HG03432 (cell line): ENCODE measurements at regions not wholly inside any gene's neighbourhood (a gene's known extent, or its start where the extent isn't known, plus 50 kb on each side); places are given as distances from the start of the nearest gene placed in this dataset.

Experiments used
- ATAC-seq: cut with Tn5 transposase; IDR thresholded peaks from one replicate; pipeline ENCODE4 v1.9.1; 2021; ENCODE audit warnings: mild to moderate bottlenecking, moderate library complexity; ENCODE audit not compliant: unreplicated experiment

- no peak for ATAC-seq
These were observed 1866.1 kb upstream of the NUDT12 start for GRCh38 chr5:105428451-105429380.

DNA sequence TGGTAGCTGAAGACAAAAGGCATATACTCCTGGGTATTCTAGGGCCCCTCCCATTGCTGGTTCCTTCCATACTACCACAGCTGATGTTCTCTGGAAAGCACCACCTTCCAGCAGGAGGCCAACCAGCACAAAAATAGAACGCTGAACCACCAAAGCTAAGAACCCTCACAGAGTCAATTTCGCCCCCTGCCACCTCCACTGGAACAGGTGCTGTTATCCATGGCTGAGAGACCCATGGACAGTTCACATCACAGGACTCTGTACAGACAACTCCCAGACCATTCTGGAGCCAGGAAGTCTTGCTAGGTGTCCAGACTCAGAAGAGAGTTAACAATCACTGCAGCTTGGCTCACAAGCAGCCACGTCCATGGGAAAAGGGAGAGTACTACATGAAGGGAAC lies 1851.5 kb upstream of the NUDT12 start:
- no peak for ATAC-seq

GRCh38 chr5:105413406-105413990 lies 1850.9 kb upstream of the NUDT12 start:
- no peak for ATAC-seq

DNA sequence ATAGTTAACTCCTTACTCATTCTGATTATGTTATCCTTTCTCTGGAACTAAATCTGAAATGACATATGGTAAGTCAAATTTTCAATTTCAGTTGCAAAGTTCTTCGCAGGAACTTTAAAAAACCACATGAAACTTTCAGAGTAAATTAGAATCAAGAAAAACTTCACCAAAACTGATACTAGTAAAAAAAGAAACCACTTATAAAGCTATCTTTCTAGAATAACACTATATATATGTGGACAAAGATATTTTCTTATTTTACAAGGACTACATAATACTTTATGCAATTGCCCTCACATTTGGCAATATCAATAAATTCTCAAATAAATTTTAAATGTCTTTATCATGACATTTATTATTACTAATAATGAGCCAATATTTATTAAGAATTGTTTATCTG lies 1847.1 kb upstream of the NUDT12 start:
- ATAC-seq, result no peak

DNA sequence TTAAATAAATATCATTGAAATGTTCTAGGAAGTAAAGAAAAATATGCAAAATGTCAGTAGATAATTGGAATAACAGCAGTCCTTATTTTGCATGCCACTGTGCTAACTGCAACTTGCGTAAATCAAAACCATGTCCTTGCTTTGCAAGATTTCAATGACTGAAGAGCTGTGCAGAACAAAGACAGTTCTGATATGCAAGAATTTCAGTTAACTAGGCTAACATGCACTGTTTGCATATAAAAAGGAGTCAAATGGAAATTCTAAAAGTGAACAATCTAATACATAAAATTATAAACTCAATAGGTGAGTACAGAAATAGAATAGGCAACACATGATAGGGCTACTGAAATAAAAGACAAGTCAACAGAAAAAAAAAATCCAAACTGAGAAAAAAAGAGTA lies 1844.6 kb upstream of the NUDT12 start:
- no peak for ATAC-seq

DNA sequence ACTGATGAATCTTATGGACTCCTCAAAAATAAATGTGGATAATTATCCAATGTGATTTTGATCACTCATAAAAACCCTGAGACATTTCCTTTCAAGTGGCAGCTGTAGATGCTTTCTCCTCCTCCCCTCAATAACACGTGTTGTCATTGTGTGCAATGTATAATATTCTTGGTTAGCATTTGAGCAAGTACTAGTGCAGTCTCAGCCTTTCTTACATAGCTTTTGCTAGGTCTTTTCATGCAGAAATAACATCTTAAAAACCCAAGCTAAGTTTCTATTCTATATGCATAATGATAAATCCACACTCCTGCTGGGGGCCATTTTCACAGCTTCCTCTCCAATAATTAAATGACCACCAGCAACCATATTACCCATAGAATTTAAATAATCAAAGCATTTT lies 1835.2 kb upstream of the NUDT12 start:
- ATAC-seq, result no peak

DNA sequence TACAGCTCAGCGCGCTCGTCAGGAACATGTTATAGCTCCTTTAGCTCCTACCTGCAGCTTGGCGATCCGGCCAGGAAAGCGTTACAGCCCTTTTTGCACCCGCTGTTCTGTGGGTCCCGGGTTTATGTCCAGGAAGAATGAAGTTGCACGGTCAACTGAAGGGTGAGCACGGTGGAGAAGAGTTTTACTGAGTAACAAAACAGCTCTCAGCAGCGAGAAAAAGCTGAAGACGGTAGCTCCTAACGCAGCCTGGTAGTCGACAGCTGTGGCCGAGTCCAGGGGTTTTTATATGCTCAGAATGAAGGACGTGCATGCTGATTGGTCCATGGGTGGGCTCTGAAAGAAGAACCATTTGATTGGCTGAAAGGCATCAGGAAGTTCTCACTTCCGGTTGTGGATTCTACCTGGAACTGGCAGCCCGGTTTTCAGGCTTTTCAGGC lies 1830.1 kb upstream of the NUDT12 start:
- no peak for ATAC-seq

DNA sequence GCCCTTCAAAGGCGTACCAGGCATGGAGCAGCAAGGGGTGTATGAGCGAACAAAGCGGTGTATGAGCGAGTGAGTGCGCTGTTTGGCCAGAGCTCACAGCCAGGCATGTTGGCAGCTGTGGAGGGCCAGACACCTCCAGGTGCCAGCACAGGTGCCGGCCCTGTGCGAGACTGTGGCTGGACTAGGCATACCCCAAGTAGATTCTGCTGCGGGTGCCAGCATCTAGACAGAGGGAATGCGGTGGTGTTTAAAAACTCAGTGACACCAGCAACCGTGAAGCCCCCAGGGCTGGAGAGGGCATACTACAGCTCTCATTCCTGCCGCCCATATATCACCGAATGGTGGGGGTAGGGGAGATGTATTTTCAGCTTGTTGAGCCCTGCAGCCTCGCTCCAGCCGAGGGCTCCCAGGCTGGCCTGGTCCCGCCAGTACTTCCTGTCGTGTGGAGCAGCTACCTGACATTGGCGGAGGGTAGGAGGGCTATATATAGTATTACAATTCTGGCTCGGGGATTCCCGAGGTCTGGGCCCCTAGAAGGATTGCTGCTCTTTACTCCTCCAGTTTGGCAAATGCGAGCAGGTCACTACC lies 1829.6 kb upstream of the NUDT12 start:
- no peak for ATAC-seq

GRCh38 chr5:105380126-105380525 lies 1817.5 kb upstream of the NUDT12 start:
- ATAC-seq, result no peak

- ATAC-seq, result no peak
These were observed 1808.6 kb upstream of the NUDT12 start for GRCh38 chr5:105371169-105371568.

GRCh38 chr5:105350486-105351140 lies 1788.0 kb upstream of the NUDT12 start:
- ATAC-seq, result no peak

DNA sequence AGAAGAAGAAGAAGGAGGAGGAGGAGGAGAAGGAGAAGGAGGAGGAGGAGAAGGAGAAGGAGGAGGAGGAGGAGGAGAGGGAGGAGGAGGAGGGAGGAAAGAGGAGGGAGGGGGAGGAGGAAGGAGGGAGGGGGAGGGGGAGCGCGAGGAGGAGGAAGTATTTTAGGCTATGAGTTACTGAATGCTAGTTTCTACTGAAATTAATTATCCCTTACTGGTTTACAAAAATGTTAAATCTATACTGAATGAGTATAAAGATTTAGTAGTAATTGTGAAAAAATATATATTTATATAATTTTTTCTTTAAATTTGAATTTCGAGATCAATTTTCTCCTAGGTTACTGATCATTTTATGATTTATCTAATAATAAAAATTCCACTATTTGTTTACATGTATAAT lies 1769.0 kb upstream of the NUDT12 start:
- no peak for ATAC-seq

- no peak for ATAC-seq
These were observed 1767.6 kb upstream of the NUDT12 start for GRCh38 chr5:105330185-105330584.

GRCh38 chr5:105304859-105305258 lies 1742.3 kb upstream of the NUDT12 start:
- ATAC-seq, result no peak

DNA sequence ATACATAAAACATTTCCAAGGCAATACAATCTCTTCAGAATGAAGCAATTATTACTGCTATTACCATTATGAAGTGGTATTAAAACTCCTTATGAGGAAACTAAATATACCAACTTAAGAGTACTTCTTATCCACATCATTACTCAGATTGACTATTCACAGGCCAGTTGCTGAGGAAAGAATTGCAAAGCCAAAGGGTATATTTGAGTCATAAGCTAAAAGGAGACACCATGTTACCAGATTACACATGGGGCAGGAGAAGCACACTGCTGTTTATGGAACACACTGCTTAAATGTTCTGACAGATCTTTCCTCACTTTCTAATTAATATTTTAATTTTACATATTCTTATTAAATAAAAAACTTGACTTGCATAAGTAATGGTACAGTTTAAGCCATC lies 1726.4 kb upstream of the NUDT12 start:
- no peak for ATAC-seq

DNA sequence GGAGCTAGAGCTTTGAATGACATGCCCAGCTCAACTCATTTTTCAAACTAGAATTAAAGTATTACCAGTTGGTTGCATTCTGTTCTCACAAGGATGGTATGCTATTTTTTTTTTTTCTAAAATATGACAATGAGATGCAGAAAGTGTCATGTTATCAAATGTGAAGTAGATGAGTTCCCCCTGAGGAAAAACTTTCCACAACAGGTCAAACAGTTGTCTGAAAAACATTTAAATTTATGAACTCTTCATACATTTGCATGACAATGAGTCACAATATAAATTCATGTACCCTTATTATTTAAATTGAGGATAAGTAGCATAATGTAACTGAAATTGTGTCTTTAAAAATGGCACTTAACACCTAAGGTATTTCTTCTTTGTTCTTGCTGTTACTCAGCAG lies 1720.5 kb upstream of the NUDT12 start:
- ATAC-seq, result no peak

- no peak for ATAC-seq
These were observed 1711.5 kb upstream of the NUDT12 start for GRCh38 chr5:105274079-105274478.

DNA sequence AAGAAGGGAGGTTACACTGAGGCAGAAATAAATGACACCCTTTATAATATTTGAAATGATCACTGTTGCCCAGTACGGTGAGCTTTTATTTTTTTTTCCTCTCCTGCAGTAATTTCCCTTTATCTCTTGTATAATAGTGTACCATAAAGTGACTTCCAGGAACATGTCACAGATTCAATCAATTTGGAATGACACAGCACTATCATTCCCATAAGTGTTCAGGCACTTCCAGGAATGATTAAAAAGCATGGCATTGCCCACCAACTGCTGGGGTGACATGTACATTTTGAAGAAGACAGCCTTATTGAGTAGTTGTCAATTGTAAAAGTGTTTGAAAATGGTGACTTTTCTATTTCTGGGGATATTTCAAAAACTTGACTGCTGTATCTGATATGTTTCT lies 1700.9 kb upstream of the NUDT12 start:
- no peak for ATAC-seq

- no peak for ATAC-seq
These were observed 1697.1 kb upstream of the NUDT12 start for GRCh38 chr5:105259581-105260217.

GRCh38 chr5:105238561-105238960 lies 1676.0 kb upstream of the NUDT12 start:
- no peak for ATAC-seq

DNA sequence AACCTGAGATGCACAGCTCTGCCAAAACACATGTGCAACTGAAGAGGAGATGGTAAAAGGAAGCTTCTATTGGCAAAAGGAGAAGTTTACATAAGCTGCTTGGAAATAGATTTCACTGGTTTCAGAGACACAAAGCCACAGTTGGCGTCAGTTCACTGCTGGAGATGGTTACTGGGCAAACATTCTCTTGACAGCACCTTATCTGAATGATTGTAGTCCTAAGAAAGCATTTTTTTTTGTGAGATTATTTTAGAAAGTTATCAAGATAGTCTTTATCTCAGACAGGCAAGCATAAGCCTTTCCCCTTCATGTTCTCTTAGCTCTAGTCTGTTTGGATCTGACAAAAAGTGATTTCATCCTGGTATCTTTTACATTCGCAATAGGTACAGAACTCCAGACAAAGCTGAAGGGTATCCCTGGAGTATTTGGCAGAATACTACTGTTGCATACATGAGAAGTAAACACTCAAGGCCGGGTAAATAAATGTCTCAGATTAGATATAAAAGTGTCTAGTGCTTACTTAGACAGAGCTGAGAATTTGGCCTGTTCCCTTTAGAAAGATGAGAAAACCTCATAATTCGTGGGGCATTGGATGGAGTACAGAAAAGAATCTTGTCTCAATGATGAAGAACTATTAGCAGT lies 1668.0 kb upstream of the NUDT12 start:
- no peak for ATAC-seq
